T-helper 9 cell (primary cell): ENCODE measurements at regions not wholly inside any gene's neighbourhood (a gene's known extent, or its start where the extent isn't known, plus 50 kb on each side); places are given as distances from the start of the nearest gene placed in this dataset.
A peak's percentile ranks its signal among the peaks of the same experiment; 100 is the strongest.
"Not testable (repeated sequence)": the region's sequence is repeated elsewhere in the genome, so short reads cannot be mapped to it uniquely, and the experiment has no call there.

Source experiments
- DNase-seq: peaks from one replicate; pipeline ENCODE4 v3.0.0-alpha.2; 2020

- no peak for DNase-seq
Measured at GRCh38 chr14:24744641-24745040, 110.7 kb upstream of the GZMB start.

GRCh38 chr14:24741871-24742270 lies 107.9 kb upstream of the GZMB start:
- DNase-seq, result no peak

GRCh38 chr14:24735984-24736630 lies 102.1 kb upstream of the GZMB start:
- DNase-seq, result no peak

GRCh38 chr14:24734917-24735500 lies 101.0 kb upstream of the GZMB start:
- DNase-seq, result no peak

- DNase-seq, result no peak
Measured at GRCh38 chr14:24726480-24726879, 92.5 kb upstream of the GZMB start.

GRCh38 chr14:24725311-24725710 lies 91.3 kb upstream of the GZMB start:
- DNase-seq, result no peak

- no peak for DNase-seq
Measured at GRCh38 chr14:24721775-24722174, 87.8 kb upstream of the GZMB start.

GRCh38 chr14:24715239-24715638 lies 81.2 kb upstream of the GZMB start:
- DNase-seq, result no peak

GRCh38 chr14:24713404-24713803 lies 79.4 kb upstream of the GZMB start:
- no peak for DNase-seq

- no peak for DNase-seq
Measured at GRCh38 chr14:24712909-24713308, 78.9 kb upstream of the GZMB start.

- DNase-seq, result no peak
Measured at GRCh38 chr14:24712374-24712773, 78.4 kb upstream of the GZMB start.

GRCh38 chr14:24710403-24711112 lies 76.6 kb upstream of the GZMB start:
- DNase-seq, result peak; percentile 25

GRCh38 chr14:24708684-24709083 lies 74.7 kb upstream of the GZMB start:
- no peak for DNase-seq

GRCh38 chr14:24706351-24706750 lies 72.4 kb upstream of the GZMB start:
- no peak for DNase-seq

GRCh38 chr14:24705840-24706239 lies 71.8 kb upstream of the GZMB start:
- DNase-seq, result no peak

- DNase-seq, result no peak
Measured at GRCh38 chr14:24701062-24701461, 67.1 kb upstream of the GZMB start.

GRCh38 chr14:24700511-24700910 lies 66.5 kb upstream of the GZMB start:
- DNase-seq, result no peak

GRCh38 chr14:24699052-24699451 lies 65.1 kb upstream of the GZMB start:
- no peak for DNase-seq

GRCh38 chr14:24696280-24696920 lies 62.4 kb upstream of the GZMB start:
- DNase-seq, result not testable (repeated sequence)

- DNase-seq, result no peak
Measured at GRCh38 chr14:24695265-24696241, 61.6 kb upstream of the GZMB start.

GRCh38 chr14:24694680-24695079 lies 60.7 kb upstream of the GZMB start:
- no peak for DNase-seq

GRCh38 chr14:24693983-24694382 lies 60.0 kb upstream of the GZMB start:
- no peak for DNase-seq

GRCh38 chr14:24693353-24693737 lies 59.4 kb upstream of the GZMB start:
- DNase-seq, result no peak
